ENCODE measurements at regions not wholly inside any gene's neighbourhood (a gene's known extent, or its start where the extent isn't known, plus 50 kb on each side); places are given as distances from the start of the nearest gene placed in this dataset.

DNA sequence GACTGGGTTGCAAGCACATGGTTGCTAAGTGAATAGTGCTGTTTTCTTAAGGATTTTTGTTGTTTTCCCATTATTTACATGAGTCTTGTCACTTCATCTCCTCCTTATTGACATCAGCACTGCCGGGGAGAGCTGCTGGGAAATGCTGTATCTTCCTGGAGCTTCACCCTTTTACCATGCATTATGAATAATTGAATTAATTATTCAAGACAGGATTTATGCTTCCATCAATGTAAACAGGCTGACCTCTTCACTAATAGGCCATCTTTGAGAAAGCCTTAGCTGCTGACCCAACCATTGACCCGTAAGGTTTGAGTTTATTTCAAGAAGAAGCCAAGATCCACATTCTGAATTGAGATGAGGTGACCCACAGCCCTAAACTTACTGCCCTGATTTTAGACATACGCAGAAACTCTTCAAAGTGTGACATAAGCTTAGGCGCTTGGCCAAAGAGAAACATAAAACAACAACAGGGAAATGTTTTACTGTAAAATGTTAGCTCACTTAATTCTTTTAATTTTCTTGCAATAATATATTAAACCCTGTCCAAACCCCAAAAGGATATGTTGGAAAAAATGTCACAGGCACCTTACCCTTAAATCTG lies 365.5 kb upstream of the SYT4 start:
- no peaks in the 10 kb centered on the region for H3K4me1 ChIP-seq
- H3K36me3 ChIP-seq = no peaks in the 10 kb centered on the region
- no peak overlapping the region for H3K27ac ChIP-seq
- TF ChIP-seq, protein P1, sequence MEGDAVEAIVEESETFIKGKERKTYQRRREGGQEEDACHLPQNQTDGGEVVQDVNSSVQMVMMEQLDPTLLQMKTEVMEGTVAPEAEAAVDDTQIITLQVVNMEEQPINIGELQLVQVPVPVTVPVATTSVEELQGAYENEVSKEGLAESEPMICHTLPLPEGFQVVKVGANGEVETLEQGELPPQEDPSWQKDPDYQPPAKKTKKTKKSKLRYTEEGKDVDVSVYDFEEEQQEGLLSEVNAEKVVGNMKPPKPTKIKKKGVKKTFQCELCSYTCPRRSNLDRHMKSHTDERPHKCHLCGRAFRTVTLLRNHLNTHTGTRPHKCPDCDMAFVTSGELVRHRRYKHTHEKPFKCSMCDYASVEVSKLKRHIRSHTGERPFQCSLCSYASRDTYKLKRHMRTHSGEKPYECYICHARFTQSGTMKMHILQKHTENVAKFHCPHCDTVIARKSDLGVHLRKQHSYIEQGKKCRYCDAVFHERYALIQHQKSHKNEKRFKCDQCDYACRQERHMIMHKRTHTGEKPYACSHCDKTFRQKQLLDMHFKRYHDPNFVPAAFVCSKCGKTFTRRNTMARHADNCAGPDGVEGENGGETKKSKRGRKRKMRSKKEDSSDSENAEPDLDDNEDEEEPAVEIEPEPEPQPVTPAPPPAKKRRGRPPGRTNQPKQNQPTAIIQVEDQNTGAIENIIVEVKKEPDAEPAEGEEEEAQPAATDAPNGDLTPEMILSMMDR (IDR thresholded peaks at IDR 0.05) = no peak
- no peaks in the 10 kb centered on the region for H3K27me3 ChIP-seq
- intact Hi-C loops (cut with DNase I; ENCODE audit: low total_unique reads) = no loop called here
- no peak for DNase-seq
- H3K4me3 ChIP-seq = no peak overlapping the region
- H3K9me3 ChIP-seq = no peaks in the 10 kb centered on the region

- intact Hi-C loops (cut with DNase I; ENCODE audit: low total_unique reads) = no loop called here
- Histone ChIP-seq H3K9me3 (no peaks in the 10 kb centered on the region), H3K36me3 (no peaks in the 10 kb centered on the region), H3K27me3 (no peaks in the 10 kb centered on the region), H3K4me1 (no peaks in the 10 kb centered on the region), H3K27ac (no peak overlapping the region), H3K4me3 (no peak overlapping the region)
- DNase-seq = no peak
- TF ChIP-seq, protein P1 (IDR thresholded peaks at IDR 0.05) = no peak
Observed at GRCh38 chr18:43648002-43648401, 370.7 kb upstream of the SYT4 start.

DNA sequence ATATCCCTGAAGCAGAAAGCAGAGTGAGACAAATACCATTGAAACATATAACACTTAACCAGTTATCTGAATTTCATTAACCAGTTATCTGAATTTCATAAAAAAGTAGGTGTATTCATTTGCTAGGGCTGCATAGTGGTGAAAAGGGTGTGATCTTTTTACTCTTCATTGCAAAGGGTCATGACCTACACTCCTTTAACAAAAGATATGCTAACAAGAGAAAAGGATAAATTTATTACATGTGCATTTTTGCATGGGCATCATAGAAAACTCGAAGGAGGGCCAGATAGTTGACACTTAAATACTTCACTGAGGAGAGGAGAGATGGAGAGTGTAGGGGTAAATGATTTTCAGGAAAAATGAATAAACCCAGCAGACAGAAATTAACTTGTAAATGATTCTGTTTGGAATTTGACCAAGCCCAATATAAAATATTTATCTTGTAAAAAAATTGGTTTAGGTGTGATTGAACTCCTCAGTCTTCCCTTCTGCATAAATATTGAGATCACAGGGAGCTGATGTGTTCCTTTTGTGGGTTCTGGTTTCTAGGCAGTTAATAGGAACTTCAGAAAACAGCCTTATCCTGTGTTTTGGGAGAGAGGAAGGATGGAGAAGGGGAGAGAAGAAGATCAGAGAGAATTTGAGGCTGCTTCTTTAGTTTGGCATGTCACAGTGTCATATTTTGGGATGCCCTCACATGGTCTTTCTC lies 372.5 kb upstream of the SYT4 start:
- intact Hi-C loops (cut with DNase I; ENCODE audit: low total_unique reads) = no loop called here
- TF ChIP-seq, protein P1 (IDR thresholded peaks at IDR 0.05) = no peak
- no peak for DNase-seq
- no peaks in the 10 kb centered on the region for H3K36me3 ChIP-seq
- no peaks in the 10 kb centered on the region for H3K9me3 ChIP-seq
- H3K4me1 ChIP-seq = no peaks in the 10 kb centered on the region
- no peaks in the 10 kb centered on the region for H3K27me3 ChIP-seq
- H3K4me3 ChIP-seq = no peak overlapping the region
- H3K27ac ChIP-seq = no peak overlapping the region

- intact Hi-C loops (cut with DNase I; ENCODE audit: low total_unique reads) = no loop called here
- no peak overlapping the region for H3K27ac ChIP-seq
Observed at GRCh38 chr18:43650426-43650825, 373.1 kb upstream of the SYT4 start.

DNA sequence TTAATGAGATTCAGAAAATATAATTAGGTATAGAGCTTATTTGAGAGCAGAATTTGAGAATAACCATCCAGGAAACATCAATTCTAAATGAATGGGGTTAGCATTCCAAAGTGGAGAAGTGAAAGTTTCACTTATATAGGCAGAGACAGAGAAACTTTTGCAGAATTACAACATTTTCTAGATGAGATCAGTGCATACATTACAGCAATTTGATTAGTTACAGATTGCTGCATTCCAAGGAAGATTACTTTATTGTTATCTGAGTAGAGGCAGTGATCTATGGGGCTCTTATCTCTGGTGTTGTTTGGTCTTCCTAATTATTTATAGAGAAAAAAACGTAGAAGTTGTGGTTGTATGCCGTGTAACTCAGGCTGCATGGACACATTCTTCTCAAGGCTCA lies 373.8 kb upstream of the SYT4 start:
- H3K4me1 ChIP-seq = no peaks in the 10 kb centered on the region
- H3K27me3 ChIP-seq = no peaks in the 10 kb centered on the region
- TF ChIP-seq, protein P1 (IDR thresholded peaks at IDR 0.05) = no peak
- no peak overlapping the region for H3K4me3 ChIP-seq
- intact Hi-C loops (cut with DNase I; ENCODE audit: low total_unique reads) = no loop called here
- H3K9me3 ChIP-seq = no peaks in the 10 kb centered on the region
- H3K27ac ChIP-seq = no peak overlapping the region
- DNase-seq = no peak
- no peaks in the 10 kb centered on the region for H3K36me3 ChIP-seq

More at GRCh38 chr18:43650426-43650825, 373.1 kb upstream of the SYT4 start:
- Histone ChIP-seq H3K36me3 (no peaks in the 10 kb centered on the region), H3K9me3 (no peaks in the 10 kb centered on the region), H3K4me3 (no peak overlapping the region), H3K27me3 (no peaks in the 10 kb centered on the region), H3K4me1 (no peaks in the 10 kb centered on the region)
- TF ChIP-seq, protein P1 (IDR thresholded peaks at IDR 0.05) = no peak
- DNase-seq = no peak

Data from tibial artery (tissue), 4 donors.